GM23248 (cell line): ENCODE measurements at regions not wholly inside any gene's neighbourhood (a gene's known extent, or its start where the extent isn't known, plus 50 kb on each side); places are given as distances from the start of the nearest gene placed in this dataset.

Experiments
- EZH2 ChIP-seq: fragments of 200-600 bp; sonication (generic); IDR thresholded peaks from 2 replicates; pipeline ENCODE4 v1.6.1; 2018; ENCODE audit warnings: antibody characterized with exemption, mild to moderate bottlenecking; ENCODE audit not compliant: insufficient read depth, poor library complexity, severe bottlenecking
- EZH2phosphoT487 ChIP-seq: fragments of 200-600 bp; sonication (generic); IDR thresholded peaks from 2 replicates; pipeline ENCODE4 v1.6.1; 2018; ENCODE audit warnings: antibody characterized with exemption, moderate library complexity, mild to moderate bottlenecking, low read depth; ENCODE audit not compliant: insufficient read depth

DNA sequence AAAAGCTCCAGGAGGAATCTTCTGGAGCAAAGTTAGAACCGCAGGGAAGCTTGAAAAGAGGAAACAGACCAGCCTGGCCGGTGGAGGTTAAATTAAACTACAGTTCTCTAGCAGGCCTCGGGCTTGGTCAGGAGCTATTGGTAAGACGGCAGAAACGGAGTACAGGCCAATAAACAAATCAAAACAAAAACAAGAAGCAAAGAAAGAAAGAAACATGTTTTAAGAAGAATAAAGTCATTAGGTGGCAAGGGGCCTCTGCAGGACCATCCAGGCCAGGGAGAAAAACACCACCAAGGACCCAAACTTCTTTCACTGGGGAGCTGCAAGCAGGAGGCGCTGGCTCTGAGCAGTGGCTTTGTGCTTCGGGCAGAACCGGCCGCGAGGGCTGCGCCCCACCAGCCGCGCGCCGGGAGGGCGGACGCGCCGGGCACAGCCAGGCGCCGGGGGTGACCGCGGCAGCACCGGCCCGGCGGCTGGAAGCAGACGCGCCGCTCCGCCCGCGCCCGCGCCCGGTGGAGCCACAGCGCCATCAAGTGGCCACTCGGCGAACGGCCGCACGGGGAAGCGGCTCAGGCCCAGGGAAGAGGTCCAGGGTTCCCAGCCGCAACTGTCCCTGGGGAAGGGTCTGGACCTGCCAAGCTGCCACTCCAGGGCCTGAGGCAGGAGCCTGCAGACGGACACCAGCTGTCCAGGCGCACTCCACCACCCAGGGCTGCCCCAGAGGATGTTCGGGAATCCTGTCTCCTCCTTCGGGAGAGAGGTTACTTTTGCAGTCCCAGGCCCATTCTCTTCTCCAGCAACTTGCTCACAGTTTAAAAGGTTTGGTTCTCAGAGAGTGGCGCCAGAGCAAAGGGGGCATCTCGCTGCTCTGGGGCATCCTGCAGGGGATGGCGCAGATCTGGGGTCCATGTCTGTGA lies 419.4 kb downstream of the SOX9 start:
- TF ChIP-seq EZH2 = no peak
- no peak for TF ChIP-seq EZH2phosphoT487
